Stimulated activated CD8-positive, alpha-beta memory T cell treated with anti-CD3 and anti-CD28 coated beads, Interleukin-15, amount 100 ng/mL, for 4 hours (primary cell): ENCODE measurements at regions not wholly inside any gene's neighbourhood (a gene's known extent, or its start where the extent isn't known, plus 50 kb on each side); places are given as distances from the start of the nearest gene placed in this dataset.

Experiments used
- DNase-seq, 2 donors: peaks; one replicate each; pipeline ENCODE4 v3.0.0-alpha.2; 2020; ENCODE audit warnings: low read depth in 2 of 2

GRCh38 chr21:40901691-40902090 is 54.7 kb upstream of the DSCAM start:
- no peak for DNase-seq

- DNase-seq = no peak
Observed at GRCh38 chr21:40902299-40902698, 55.3 kb upstream of the DSCAM start.

- no peak for DNase-seq
Observed at GRCh38 chr21:40902993-40903392, 56.0 kb upstream of the DSCAM start.

GRCh38 chr21:40905251-40905650 is 58.3 kb upstream of the DSCAM start:
- no peak for DNase-seq

- DNase-seq = no peak
Observed at GRCh38 chr21:40912375-40912774, 65.4 kb upstream of the DSCAM start.

GRCh38 chr21:40915114-40915513 is 68.2 kb upstream of the DSCAM start:
- DNase-seq = no peak

- DNase-seq = no peak
Observed at GRCh38 chr21:40923407-40923806, 76.4 kb upstream of the DSCAM start.

GRCh38 chr21:40923901-40924300 is 76.9 kb upstream of the DSCAM start:
- DNase-seq = no peak

GRCh38 chr21:40924641-40925040 is 77.7 kb upstream of the DSCAM start:
- DNase-seq = no peak

GRCh38 chr21:40926238-40926637 is 79.3 kb upstream of the DSCAM start:
- DNase-seq = no peak

GRCh38 chr21:40929833-40930232 is 82.9 kb upstream of the DSCAM start:
- no peak for DNase-seq

- DNase-seq = no peak
Observed at GRCh38 chr21:40931197-40931596, 84.2 kb upstream of the DSCAM start.

GRCh38 chr21:40936178-40936577 is 89.2 kb upstream of the DSCAM start:
- DNase-seq = no peak

GRCh38 chr21:40936771-40937261 is 89.9 kb upstream of the DSCAM start:
- no peak for DNase-seq

- no peak for DNase-seq
Observed at GRCh38 chr21:40938078-40938477, 91.1 kb upstream of the DSCAM start.

GRCh38 chr21:40938611-40939010 is 91.7 kb upstream of the DSCAM start:
- DNase-seq = no peak

GRCh38 chr21:40947713-40948112 is 100.8 kb upstream of the DSCAM start:
- no peak for DNase-seq

GRCh38 chr21:40950970-40951369 is 104.0 kb upstream of the DSCAM start:
- DNase-seq = no peak

GRCh38 chr21:40952551-40953323 is 105.8 kb upstream of the DSCAM start:
- DNase-seq = no peak

- DNase-seq = no peak
Observed at GRCh38 chr21:40964691-40965090, 117.7 kb upstream of the DSCAM start.

GRCh38 chr21:40967771-40968170 is 120.8 kb upstream of the DSCAM start:
- no peak for DNase-seq

- DNase-seq = no peak
Observed at GRCh38 chr21:40972151-40972550, 125.2 kb upstream of the DSCAM start.

- DNase-seq = no peak
Observed at GRCh38 chr21:40976198-40977109, 129.5 kb upstream of the DSCAM start.
